GM19099 (cell line): ENCODE measurements at regions not wholly inside any gene's neighbourhood (a gene's known extent, or its start where the extent isn't known, plus 50 kb on each side); places are given as distances from the start of the nearest gene placed in this dataset.

Experiments
- POLR2A ChIP-seq: IDR thresholded peaks from 3 replicates; pipeline ENCODE4 v1.6.1; 2011; ENCODE audit warnings: low read depth; ENCODE audit not compliant: insufficient read length; ENCODE audit errors: extremely low read depth

GRCh38 chr5:74576941-74577456, 63.5 kb downstream of the ENC1 start:
- no peak for TF ChIP-seq POLR2A

DNA sequence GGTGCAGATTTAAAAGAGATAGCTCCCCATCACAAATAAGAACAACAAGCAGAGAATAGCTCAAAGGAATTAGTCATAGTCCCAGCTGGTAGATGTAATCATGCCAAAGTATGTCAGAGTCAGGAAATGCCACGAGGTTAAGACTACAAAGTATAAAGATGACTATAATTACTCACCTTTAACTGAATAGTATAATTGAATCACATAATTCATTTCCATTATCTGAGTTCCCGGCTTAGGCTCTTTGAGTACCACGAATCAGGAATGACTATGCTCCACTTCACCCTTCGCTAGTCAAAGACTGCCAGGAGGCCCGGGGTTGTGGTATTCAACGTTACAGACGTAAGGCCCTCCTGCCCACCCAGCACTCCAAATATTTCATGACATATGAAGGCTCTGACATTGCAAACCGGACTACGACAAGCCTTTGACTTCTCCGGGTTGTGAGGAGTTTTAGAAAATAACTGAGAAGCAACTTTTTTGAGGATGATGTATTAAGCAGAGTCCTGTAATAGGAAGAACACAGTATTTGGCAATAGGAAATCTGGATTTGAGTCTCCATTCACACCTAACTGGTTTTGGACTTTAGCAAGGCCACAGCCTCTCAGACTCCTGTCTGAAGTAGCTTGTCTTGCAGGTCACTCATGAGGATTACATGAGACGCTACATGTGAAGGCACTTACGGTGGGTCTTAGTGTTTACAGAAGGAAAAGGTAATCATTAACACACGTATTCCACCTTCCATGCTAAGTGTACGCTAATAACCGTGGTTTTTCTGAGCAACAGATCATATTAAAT, 64.6 kb downstream of the ENC1 start:
- no peak for TF ChIP-seq POLR2A

DNA sequence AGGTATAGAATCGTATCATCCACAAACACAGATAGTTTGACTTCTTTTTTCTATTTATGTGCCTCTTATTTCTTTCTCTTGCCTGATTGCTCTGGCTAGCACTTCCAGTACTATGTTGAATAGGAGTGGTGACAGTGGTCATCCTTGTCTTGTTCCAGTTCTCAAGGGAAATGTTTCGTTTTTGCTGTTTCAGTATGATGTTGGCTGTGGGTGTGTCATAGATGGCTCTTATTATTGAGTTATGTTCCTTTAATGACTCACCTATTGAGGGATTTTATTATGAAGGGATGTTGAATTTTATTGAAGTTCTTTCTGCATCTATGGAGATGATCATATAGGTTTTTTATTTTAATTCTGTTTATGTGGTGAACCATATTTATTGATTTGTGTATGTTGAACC, 70.3 kb downstream of the ENC1 start:
- TF ChIP-seq POLR2A: no peak

DNA sequence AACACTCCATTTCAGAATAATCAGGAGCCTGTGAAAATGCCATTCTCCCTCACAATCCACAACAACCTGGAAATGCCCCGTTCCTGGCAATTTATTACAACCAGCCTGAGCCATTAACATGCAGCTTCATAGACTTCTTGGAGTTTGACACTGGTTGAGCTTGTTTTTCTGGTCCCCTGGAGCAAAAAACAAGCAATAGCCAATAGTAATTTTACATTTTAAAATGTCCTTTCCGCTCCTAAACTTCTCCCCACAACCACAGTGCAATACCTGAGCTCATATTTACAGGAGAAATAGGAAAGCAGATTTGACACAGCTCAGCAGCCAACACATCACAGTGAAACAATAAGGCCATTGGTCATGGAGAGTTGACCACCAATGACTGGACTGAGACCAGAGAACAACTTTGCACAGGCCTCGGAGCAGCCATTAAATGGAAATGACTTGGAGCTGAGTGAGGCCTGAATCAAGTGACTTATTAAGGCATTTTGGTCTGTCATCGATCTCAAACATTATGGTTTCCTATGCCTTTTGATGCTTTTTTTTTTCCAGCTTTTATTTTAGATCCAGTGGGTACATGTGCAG, 73.0 kb downstream of the ENC1 start:
- TF ChIP-seq POLR2A: no peak

GRCh38 chr5:74562122-74562521, 78.4 kb downstream of the ENC1 start:
- no peak for TF ChIP-seq POLR2A

DNA sequence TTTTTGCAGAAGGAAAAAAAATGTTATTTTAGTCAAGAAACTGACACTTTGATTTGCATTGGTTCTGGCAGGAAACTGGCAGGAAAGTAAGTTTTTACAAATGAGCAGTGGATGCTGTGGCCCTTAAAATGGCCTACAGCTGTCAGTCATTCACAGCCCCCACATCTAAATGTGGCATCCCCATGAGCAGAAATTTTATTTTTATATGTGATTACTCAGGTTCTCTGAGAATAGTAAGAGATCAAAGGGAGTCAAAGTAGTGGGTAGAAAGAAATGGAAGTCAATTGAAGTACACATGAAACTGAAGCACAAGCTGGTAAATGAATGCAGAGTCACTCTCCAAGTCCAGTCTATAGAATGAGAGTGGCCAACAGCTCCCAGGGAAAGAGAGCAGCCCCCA, 80.3 kb downstream of the ENC1 start:
- TF ChIP-seq POLR2A: no peak

DNA sequence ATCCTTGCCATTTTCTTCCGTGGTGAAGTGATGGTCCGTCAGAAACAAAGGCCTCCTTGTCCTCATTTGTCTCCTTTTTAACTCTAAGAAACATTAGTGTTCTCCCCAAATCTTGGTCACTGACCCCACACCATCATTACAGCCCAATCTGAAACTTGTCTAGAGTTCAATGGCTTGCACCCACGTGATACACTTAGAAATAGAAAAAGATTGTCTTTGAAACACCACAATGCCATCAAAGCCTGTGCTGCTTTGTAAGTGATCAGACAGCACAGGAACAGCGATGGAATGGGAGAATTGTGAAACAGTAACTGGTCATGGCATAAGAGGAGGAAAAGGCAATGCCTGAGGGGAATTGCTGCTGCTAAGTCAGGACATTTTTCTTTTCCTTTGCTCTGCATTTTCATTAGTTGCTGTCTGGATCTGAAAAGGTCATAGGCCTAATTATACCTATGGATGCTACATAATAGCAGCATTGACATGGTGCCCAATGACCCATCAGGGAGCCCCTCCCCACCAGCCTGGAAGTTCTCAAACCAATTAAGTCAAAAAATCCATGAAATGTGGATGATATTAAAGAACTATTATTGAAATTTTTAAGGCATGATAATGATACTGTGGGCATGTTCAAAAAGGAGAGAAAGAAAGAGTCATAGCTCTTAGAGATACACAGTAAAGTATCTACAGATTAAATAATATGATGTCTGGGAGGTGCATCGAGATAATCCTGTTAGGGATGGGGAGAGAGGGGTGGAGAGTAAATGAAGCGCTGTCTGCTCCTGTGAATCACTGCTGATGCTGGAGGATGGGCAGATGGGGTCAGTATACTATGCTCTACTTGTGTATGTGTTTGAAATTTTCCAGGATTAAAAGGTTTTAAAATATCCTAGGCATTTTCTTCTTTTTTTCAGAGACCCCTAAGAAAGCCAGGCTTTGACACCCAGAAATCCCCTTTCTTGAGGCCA, 83.6 kb downstream of the ENC1 start:
- TF ChIP-seq POLR2A: no peak

- TF ChIP-seq POLR2A: no peak
These were observed 84.5 kb downstream of the ENC1 start for GRCh38 chr5:74556006-74556405.

GRCh38 chr5:74552101-74552500, 88.4 kb downstream of the ENC1 start:
- TF ChIP-seq POLR2A: no peak

DNA sequence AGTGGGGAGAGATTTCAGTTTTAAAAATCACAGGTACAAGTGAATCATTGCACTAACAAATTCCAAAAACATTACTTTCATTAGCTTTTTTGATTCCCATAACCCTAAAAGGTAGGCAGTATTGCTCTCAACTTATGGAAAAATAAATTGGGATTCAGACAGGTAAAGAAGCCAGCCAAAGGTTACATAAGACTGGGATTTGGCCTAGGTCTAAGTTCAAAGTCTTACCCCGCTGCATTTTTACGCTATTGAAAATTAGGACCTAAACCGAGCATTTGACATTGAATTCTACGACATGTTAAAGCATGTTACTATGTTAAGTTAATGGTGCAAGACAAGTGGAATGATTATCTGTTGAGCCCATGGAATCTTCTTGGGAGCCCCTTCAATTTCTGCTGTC, 89.6 kb downstream of the ENC1 start:
- TF ChIP-seq POLR2A: no peak

DNA sequence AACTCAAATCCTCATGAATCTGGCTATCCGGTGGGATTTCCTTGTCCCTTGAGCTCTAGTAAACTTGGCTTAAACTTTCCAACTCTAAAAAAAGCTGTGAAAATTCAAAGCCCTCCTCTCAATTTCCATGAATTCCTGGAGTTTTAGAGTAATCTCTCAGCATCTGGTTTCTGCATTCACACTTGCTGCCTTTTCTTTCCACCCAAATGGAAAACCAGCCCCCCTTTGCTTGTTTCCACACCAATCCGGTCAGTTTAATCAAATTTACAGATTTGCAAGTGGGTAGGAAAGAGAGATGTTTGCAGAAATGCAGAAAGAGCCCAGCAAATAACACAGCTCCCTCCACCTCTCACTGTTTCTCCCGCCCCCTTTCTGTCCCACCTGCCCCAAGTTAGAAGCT, 91.1 kb downstream of the ENC1 start:
- TF ChIP-seq POLR2A: no peak

- no peak for TF ChIP-seq POLR2A
These were observed 93.7 kb downstream of the ENC1 start for GRCh38 chr5:74546796-74547195.

- no peak for TF ChIP-seq POLR2A
These were observed 95.7 kb downstream of the ENC1 start for GRCh38 chr5:74544811-74545210.

GRCh38 chr5:74543162-74543995, 97.1 kb downstream of the ENC1 start:
- no peak for TF ChIP-seq POLR2A
